ENCODE measurements at regions not wholly inside any gene's neighbourhood (a gene's known extent, or its start where the extent isn't known, plus 50 kb on each side); places are given as distances from the start of the nearest gene placed in this dataset.

DNA sequence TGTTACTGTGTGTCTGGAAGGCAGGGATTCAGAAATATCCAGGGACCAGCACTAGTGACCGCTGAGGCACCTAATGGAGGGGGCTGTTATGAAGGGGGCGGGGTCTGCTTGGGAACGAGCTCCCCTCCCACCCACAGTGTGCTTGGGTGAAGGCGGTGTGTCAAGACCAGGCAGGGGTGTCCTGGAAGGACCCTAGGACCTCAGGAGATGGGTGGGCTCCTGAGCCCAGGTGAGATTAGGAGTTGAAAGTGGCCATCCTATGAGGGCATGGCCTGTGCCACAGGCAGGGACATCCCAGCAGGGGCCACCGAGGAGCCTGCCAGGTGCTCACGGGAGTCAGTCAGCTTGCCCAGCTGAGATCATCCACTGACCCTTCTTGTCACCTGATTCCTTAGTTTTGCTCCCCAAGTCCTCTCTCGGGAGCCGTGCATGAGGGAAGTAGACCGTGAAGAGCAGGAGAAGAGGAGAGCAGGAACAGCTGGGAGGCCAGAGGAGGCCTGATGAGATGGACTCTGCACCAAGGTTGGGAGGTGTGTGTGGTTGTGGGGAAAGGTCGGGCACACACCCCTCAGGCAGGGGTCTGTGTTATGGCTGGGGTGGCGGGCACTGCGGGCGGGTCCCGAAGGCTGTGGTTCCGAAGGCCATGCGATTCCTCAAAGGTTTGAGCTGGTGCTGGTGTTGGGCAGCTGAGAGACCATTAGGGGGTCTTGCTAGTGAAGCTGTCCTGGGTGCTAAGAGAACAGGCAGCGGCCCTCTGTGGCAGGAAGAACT is 180.9 kb upstream of the HS6ST1 start:
- no peak overlapping the region for H3K4me3 ChIP-seq (ENCODE audit: low read depth in 1 of 5, low read length in 5 of 5)
- H3K9ac ChIP-seq (ENCODE audit: low read length in 5 of 5): no peak overlapping the region
- no peak overlapping the region for H3K27ac ChIP-seq (ENCODE audit: low read depth, low read length)
- peaks cover 0 to 4% (median 3%) of the 10 kb centered on the region in 5 donors for H3K27me3 ChIP-seq (ENCODE audit: control insufficient read depth in 5 of 5, insufficient read depth in 4 of 5, low read length in 5 of 5)
- H3K4me1 ChIP-seq (ENCODE audit: control insufficient read depth in 5 of 5, insufficient read depth in 5 of 5, low read length in 5 of 5): peaks cover 0 to 7% (median 5%) of the 10 kb centered on the region in 5 donors
- no peaks in the 10 kb centered on the region for H3K9me3 ChIP-seq (ENCODE audit: control insufficient read depth in 5 of 5, low read length in 5 of 5)
- H3K36me3 ChIP-seq (ENCODE audit: control insufficient read depth in 5 of 5, insufficient read depth in 5 of 5, low read length in 5 of 5): no peaks in the 10 kb centered on the region

DNA sequence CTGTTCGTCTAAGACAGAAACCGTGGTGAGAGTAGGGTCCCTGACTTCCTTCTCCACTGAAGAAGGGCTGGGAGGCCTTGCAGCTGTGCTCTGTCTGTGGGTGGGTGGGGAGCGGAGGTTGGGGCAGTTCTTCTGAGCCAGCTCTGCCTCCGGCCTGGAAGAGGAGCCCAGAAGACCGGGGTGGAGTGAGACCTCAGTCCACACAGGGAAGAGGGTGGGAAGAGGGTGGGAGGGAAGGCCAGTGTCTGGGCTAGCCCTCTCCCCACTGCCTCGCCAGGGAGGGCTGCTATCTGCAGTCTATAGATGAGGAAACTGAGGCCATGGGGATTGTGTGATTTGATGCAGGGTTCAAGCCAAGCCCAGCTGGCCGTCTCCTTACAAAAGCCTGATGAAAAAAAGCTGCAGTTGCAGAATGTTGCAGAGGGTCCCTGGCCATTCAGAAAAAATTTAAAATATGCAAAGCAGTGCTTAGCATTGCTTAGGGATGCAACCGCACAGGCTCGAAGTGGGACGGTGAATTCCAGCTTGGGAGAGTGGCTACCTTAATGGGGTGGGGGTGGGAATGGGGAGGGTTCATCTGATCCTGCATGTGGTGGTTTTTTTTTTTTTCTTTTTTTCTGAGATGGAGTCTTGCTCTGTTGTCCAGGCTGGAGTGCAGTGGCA is 181.6 kb upstream of the HS6ST1 start:
- H3K4me3 ChIP-seq (ENCODE audit: low read depth in 1 of 5, low read length in 5 of 5): no peak overlapping the region
- H3K27me3 ChIP-seq (ENCODE audit: control insufficient read depth in 5 of 5, insufficient read depth in 4 of 5, low read length in 5 of 5): peaks cover 0 to 5% (median 0%) of the 10 kb centered on the region in 5 donors
- H3K9me3 ChIP-seq (ENCODE audit: control insufficient read depth in 5 of 5, low read length in 5 of 5): no peaks in the 10 kb centered on the region
- no peak overlapping the region for H3K9ac ChIP-seq (ENCODE audit: low read length in 5 of 5)
- H3K4me1 ChIP-seq (ENCODE audit: control insufficient read depth in 5 of 5, insufficient read depth in 5 of 5, low read length in 5 of 5): no peaks in the 10 kb centered on the region
- no peak overlapping the region for H3K27ac ChIP-seq (ENCODE audit: low read depth, low read length)
- no peaks in the 10 kb centered on the region for H3K36me3 ChIP-seq (ENCODE audit: control insufficient read depth in 5 of 5, insufficient read depth in 5 of 5, low read length in 5 of 5)

GRCh38 chr2:128501006-128501690 is 182.5 kb upstream of the HS6ST1 start:
- Histone ChIP-seq H3K27me3 (ENCODE audit: control insufficient read depth in 5 of 5, insufficient read depth in 4 of 5, low read length in 5 of 5) (peaks cover 0 to 5% (median 0%) of the 10 kb centered on the region in 5 donors), H3K4me3 (ENCODE audit: low read depth in 1 of 5, low read length in 5 of 5) (no peak overlapping the region), H3K27ac (ENCODE audit: low read depth, low read length) (no peak overlapping the region), H3K9me3 (ENCODE audit: control insufficient read depth in 5 of 5, low read length in 5 of 5) (no peaks in the 10 kb centered on the region), H3K4me1 (ENCODE audit: control insufficient read depth in 5 of 5, insufficient read depth in 5 of 5, low read length in 5 of 5) (peaks cover 0 to 3% (median 0%) of the 10 kb centered on the region in 5 donors), H3K36me3 (ENCODE audit: control insufficient read depth in 5 of 5, insufficient read depth in 5 of 5, low read length in 5 of 5) (no peaks in the 10 kb centered on the region), H3K9ac (ENCODE audit: low read length in 5 of 5) (no peak overlapping the region)

- H3K4me1 ChIP-seq (ENCODE audit: control insufficient read depth in 5 of 5, insufficient read depth in 5 of 5, low read length in 5 of 5): peaks cover 0 to 4% (median 0%) of the 10 kb centered on the region in 5 donors
- no peak overlapping the region for H3K27ac ChIP-seq (ENCODE audit: low read depth, low read length)
- H3K9me3 ChIP-seq (ENCODE audit: control insufficient read depth in 5 of 5, low read length in 5 of 5): no peaks in the 10 kb centered on the region
- H3K36me3 ChIP-seq (ENCODE audit: control insufficient read depth in 5 of 5, insufficient read depth in 5 of 5, low read length in 5 of 5): no peaks in the 10 kb centered on the region
- H3K27me3 ChIP-seq (ENCODE audit: control insufficient read depth in 5 of 5, insufficient read depth in 4 of 5, low read length in 5 of 5): peaks cover 0 to 5% (median 3%) of the 10 kb centered on the region in 5 donors
- H3K9ac ChIP-seq (ENCODE audit: low read length in 5 of 5): no peak overlapping the region
- no peak overlapping the region for H3K4me3 ChIP-seq (ENCODE audit: low read depth in 1 of 5, low read length in 5 of 5)
Observed at GRCh38 chr2:128501700-128502099, 183.0 kb upstream of the HS6ST1 start.

DNA sequence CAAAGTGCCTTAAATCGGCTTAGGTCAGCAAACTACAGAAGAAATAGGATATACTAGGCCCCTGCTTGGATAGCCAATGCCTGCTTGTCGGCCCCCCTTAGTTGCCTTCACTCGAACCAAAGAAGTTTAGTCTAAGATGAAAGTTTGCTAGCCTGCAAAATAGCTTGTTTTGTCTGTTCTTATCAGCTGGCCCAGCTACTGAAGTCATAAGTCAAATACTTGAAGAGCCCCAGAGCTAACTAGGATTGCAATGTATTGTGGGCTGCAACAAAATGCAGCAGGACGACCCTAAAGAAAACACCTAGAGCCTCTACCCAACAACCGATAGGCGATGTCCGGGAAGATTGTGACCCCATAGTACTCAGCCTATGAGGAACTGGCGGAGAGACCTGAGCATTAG is 183.5 kb upstream of the HS6ST1 start:
- Histone ChIP-seq H3K9ac (ENCODE audit: low read length in 5 of 5) (no peak overlapping the region), H3K9me3 (ENCODE audit: control insufficient read depth in 5 of 5, low read length in 5 of 5) (no peaks in the 10 kb centered on the region), H3K36me3 (ENCODE audit: control insufficient read depth in 5 of 5, insufficient read depth in 5 of 5, low read length in 5 of 5) (no peaks in the 10 kb centered on the region), H3K4me3 (ENCODE audit: low read depth in 1 of 5, low read length in 5 of 5) (no peak overlapping the region), H3K4me1 (ENCODE audit: control insufficient read depth in 5 of 5, insufficient read depth in 5 of 5, low read length in 5 of 5) (peaks cover 0 to 4% (median 0%) of the 10 kb centered on the region in 5 donors), H3K27me3 (ENCODE audit: control insufficient read depth in 5 of 5, insufficient read depth in 4 of 5, low read length in 5 of 5) (peaks cover 0 to 5% (median 3%) of the 10 kb centered on the region in 5 donors), H3K27ac (ENCODE audit: low read depth, low read length) (no peak overlapping the region)

GRCh38 chr2:128502638-128503246 is 184.1 kb upstream of the HS6ST1 start:
- H3K27ac ChIP-seq (ENCODE audit: low read depth, low read length): no peak overlapping the region
- H3K36me3 ChIP-seq (ENCODE audit: control insufficient read depth in 5 of 5, insufficient read depth in 5 of 5, low read length in 5 of 5): no peaks in the 10 kb centered on the region
- H3K4me3 ChIP-seq (ENCODE audit: low read depth in 1 of 5, low read length in 5 of 5): no peak overlapping the region
- peaks cover 0 to 5% (median 3%) of the 10 kb centered on the region in 5 donors for H3K27me3 ChIP-seq (ENCODE audit: control insufficient read depth in 5 of 5, insufficient read depth in 4 of 5, low read length in 5 of 5)
- no peaks in the 10 kb centered on the region for H3K9me3 ChIP-seq (ENCODE audit: control insufficient read depth in 5 of 5, low read length in 5 of 5)
- peaks cover 0 to 4% (median 0%) of the 10 kb centered on the region in 5 donors for H3K4me1 ChIP-seq (ENCODE audit: control insufficient read depth in 5 of 5, insufficient read depth in 5 of 5, low read length in 5 of 5)
- no peak overlapping the region for H3K9ac ChIP-seq (ENCODE audit: low read length in 5 of 5)

DNA sequence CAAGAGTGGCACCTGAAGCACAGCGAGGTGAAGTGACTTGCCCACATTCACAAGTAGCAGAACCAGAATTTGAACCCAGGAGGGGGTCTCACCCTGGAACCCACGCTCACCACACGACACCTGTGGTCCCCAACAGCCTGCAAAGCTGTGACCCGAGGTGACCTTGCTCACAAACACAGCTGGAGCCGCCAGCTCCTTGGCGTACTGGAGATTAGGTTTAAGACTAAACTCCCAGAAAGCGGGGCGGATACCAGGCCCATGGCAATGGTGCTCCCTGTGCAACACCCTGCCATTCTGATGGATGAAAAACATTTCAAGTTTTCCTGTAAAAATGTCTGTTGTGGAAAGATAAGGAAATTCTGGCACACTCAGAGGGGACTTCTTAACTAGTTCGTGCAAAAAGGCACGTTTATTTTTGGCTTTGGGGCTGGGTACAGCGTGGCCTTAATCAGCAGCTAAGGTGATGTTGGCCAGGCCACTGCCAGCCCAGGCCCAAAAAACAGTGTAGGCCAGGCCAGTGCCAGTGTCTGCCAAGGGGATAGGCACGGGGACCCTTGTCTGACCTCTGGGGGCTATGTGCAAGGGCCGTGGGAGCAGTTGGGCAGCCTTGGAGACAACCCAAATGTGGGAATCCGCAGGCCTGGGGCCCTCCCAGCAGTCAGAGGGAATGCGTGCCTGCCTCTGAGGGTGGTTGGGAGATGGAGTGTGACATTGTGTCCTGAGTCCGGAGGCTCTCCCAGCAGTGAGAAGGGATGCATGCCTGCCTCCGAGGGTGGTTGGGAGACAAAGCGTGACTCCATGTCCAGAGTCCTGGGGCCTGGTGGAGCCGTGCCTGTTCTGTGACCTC is 185.0 kb upstream of the HS6ST1 start:
- Histone ChIP-seq H3K9ac (ENCODE audit: low read length in 5 of 5) (no peak overlapping the region), H3K4me1 (ENCODE audit: control insufficient read depth in 5 of 5, insufficient read depth in 5 of 5, low read length in 5 of 5) (peaks cover 0 to 4% (median 0%) of the 10 kb centered on the region in 5 donors), H3K9me3 (ENCODE audit: control insufficient read depth in 5 of 5, low read length in 5 of 5) (peaks cover 0 to under 1% (median 0%) of the 10 kb centered on the region in 5 donors), H3K4me3 (ENCODE audit: low read depth in 1 of 5, low read length in 5 of 5) (no peak overlapping the region), H3K27me3 (ENCODE audit: control insufficient read depth in 5 of 5, insufficient read depth in 4 of 5, low read length in 5 of 5) (peaks cover 0 to 5% (median 3%) of the 10 kb centered on the region in 5 donors), H3K36me3 (ENCODE audit: control insufficient read depth in 5 of 5, insufficient read depth in 5 of 5, low read length in 5 of 5) (no peaks in the 10 kb centered on the region), H3K27ac (ENCODE audit: low read depth, low read length) (no peak overlapping the region)

DNA sequence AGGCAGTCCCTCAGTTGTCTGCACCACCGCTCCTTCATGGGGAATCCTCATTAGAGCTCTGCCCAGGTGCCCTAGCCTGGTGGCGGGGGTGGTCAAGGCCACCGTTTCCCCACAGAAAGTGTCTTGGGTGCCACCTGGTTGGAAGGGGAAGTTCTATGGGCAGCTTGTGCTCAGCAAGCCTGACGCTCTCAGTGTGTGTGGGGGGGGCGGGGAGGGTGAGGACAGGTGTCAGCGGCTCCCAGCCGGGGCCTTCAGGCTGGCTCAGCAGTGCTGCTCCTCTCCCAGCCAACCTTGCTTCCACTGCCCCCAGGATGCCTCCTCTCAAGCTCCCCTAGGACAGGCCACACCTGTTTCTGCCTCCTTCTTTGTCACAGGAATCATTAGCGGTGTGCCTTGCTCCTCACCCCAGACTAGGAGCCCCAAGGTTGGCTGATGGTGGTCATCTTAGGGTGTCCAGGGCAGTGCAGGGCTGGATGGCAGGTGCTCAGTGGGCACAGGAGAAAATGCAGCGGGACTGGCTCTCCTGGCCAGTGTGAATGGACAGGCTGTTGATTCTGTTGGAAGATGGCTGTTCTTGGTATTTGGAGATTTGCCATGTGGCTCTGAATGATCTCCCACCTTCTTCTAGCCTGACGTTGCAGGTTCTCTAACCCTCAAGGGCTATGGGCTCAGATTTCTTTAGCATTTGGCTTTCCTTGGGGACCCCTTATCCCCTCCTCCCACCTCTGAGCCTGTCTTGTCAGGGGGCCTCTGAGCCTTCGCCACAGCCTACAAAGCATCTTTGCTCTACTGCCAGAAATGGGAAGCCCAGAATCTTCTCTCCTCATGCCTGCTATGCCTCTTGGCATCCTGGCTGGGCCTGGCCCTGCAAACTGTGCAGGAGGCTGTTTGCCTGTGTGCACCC is 185.8 kb upstream of the HS6ST1 start:
- Histone ChIP-seq H3K9ac (ENCODE audit: low read length in 5 of 5) (no peak overlapping the region), H3K27me3 (ENCODE audit: control insufficient read depth in 5 of 5, insufficient read depth in 4 of 5, low read length in 5 of 5) (peaks cover 0 to 5% (median 3%) of the 10 kb centered on the region in 5 donors), H3K27ac (ENCODE audit: low read depth, low read length) (no peak overlapping the region), H3K4me1 (ENCODE audit: control insufficient read depth in 5 of 5, insufficient read depth in 5 of 5, low read length in 5 of 5) (peaks cover 0 to 4% (median 0%) of the 10 kb centered on the region in 5 donors), H3K9me3 (ENCODE audit: control insufficient read depth in 5 of 5, low read length in 5 of 5) (peaks cover 0 to 2% (median 0%) of the 10 kb centered on the region in 5 donors), H3K36me3 (ENCODE audit: control insufficient read depth in 5 of 5, insufficient read depth in 5 of 5, low read length in 5 of 5) (no peaks in the 10 kb centered on the region), H3K4me3 (ENCODE audit: low read depth in 1 of 5, low read length in 5 of 5) (no peak overlapping the region)
